Left lung (tissue), 4 donors: ENCODE measurements at regions not wholly inside any gene's neighbourhood (a gene's known extent, or its start where the extent isn't known, plus 50 kb on each side); places are given as distances from the start of the nearest gene placed in this dataset.
"Not testable (repeated sequence)": the region's sequence is repeated elsewhere in the genome, so short reads cannot be mapped to it uniquely, and the experiment has no call there.

Experiments used
- ATAC-seq: fragments of 200-7000 bp; cut with Tn5 transposase; one replicate; pipeline ENCODE4 v1.9.1; 2020; ENCODE audit warnings: moderate library complexity
- DNase-seq, 4 donors: peaks; one replicate each; pipeline ENCODE4 v3.0.0-alpha.2; 2013 to 2020
- H3K27ac ChIP-seq, 2 donors: fragments of 200-600 bp; sonication (generic) in 1 of 2; one replicate each; pipeline versions ENCODE4 v1.5.0 to v1.8.0; 2020 to 2021
- H3K27me3 ChIP-seq, 2 donors: fragments of 200-600 bp; sonication (generic) in 1 of 2; one replicate each; pipeline versions ENCODE4 v1.5.0 to v1.8.0; 2020 to 2021
- H3K36me3 ChIP-seq, 2 donors: fragments of 200-600 bp; sonication (generic) in 1 of 2; one replicate each; pipeline versions ENCODE4 v1.5.0 to v1.8.0; 2020 to 2021
- H3K4me1 ChIP-seq, 2 donors: fragments of 200-600 bp; one replicate each; pipeline ENCODE4 v1.8.0; 2021
- H3K4me3 ChIP-seq, 2 donors: fragments of 200-600 bp; sonication (generic) in 1 of 2; one replicate each; pipeline versions ENCODE4 v1.5.0 to v1.8.0; 2020 to 2021; ENCODE audit warnings: mild to moderate bottlenecking in 1 of 2
- H3K9me3 ChIP-seq, 2 donors: fragments of 200-600 bp; sonication (generic) in 1 of 2; one replicate each; pipeline versions ENCODE4 v1.5.0 to v1.8.0; 2020 to 2021
- CTCF ChIP-seq, 2 donors: fragments of 200-600 bp; sonication (generic) in 1 of 2; IDR thresholded peaks; one replicate each; pipeline versions ENCODE4 v1.5.0 to v1.8.0; 2021; ENCODE audit warnings: antibody characterized with exemption in 2 of 2
- intact Hi-C, 2 donors: fragments of 100-400 bp; cut with DNase I; formaldehyde crosslinking; loops; one replicate each; pipeline versions ENCODE4 v1.11.2 to v1.14.2; 2022
- donor health status: DM: no; HTN: yes; CAD: no.
- donor health status: DM: no; HTN: no; CAD: no.

GRCh38 chr5:10109299-10109698 is 140.4 kb downstream of the ATPSCKMT start:
- Histone ChIP-seq H3K36me3 (no peaks in the 10 kb centered on the region), H3K27me3 (no peaks in the 10 kb centered on the region), H3K27ac (no peak overlapping the region), H3K9me3 (peaks cover 0 to 3% of the 10 kb centered on the region in 2 donors), H3K4me3 (no peak overlapping the region), H3K4me1 (no peaks in the 10 kb centered on the region)
- ATAC-seq (no peak), DNase-seq (no peak)
- TF ChIP-seq CTCF (IDR thresholded peaks at IDR 0.05), result no peak
- intact Hi-C loops, result no loop called here

GRCh38 chr5:10106806-10107205 is 142.9 kb downstream of the ATPSCKMT start:
- Histone ChIP-seq H3K9me3 (peaks cover 0 to 3% of the 10 kb centered on the region in 2 donors), H3K27ac (no peak overlapping the region), H3K36me3 (no peaks in the 10 kb centered on the region), H3K4me3 (no peak overlapping the region), H3K4me1 (no peaks in the 10 kb centered on the region), H3K27me3 (no peaks in the 10 kb centered on the region)
- TF ChIP-seq CTCF (IDR thresholded peaks at IDR 0.05), result no peak
- ATAC-seq (no peak), DNase-seq (no peak)
- intact Hi-C loops, result no loop called here

GRCh38 chr5:10106285-10106684 is 143.4 kb downstream of the ATPSCKMT start:
- Histone ChIP-seq H3K4me1 (no peaks in the 10 kb centered on the region), H3K9me3 (peaks cover 0 to 3% of the 10 kb centered on the region in 2 donors), H3K4me3 (no peak overlapping the region), H3K36me3 (no peaks in the 10 kb centered on the region), H3K27me3 (no peaks in the 10 kb centered on the region), H3K27ac (no peak overlapping the region)
- no peak for DNase-seq
- no peak for ATAC-seq
- no peak for TF ChIP-seq CTCF (IDR thresholded peaks at IDR 0.05)
- intact Hi-C loops, result no loop called here

- DNase-seq (no peak), ATAC-seq (no peak)
- intact Hi-C loops, result no loop called here
- Histone ChIP-seq H3K4me3 (no peak overlapping the region), H3K4me1 (no peaks in the 10 kb centered on the region), H3K9me3 (peaks cover 0 to 25% of the 10 kb centered on the region in 2 donors), H3K27ac (no peak overlapping the region), H3K27me3 (no peaks in the 10 kb centered on the region), H3K36me3 (no peaks in the 10 kb centered on the region)
- TF ChIP-seq CTCF (IDR thresholded peaks at IDR 0.05), result no peak
Measured at GRCh38 chr5:10102706-10103497, 146.8 kb downstream of the ATPSCKMT start.

- H3K4me1 ChIP-seq, DNase-seq, H3K36me3 ChIP-seq, H3K27me3 ChIP-seq, H3K4me3 ChIP-seq, ATAC-seq, H3K27ac ChIP-seq, intact Hi-C loops: not testable (repeated sequence)
- peaks cover 0 to 25% of the 10 kb centered on the region in 2 donors for H3K9me3 ChIP-seq
Measured at GRCh38 chr5:10102235-10102634, 147.5 kb downstream of the ATPSCKMT start.

- Histone ChIP-seq H3K4me3 (no peak overlapping the region), H3K27me3 (no peaks in the 10 kb centered on the region), H3K4me1 (no peaks in the 10 kb centered on the region), H3K36me3 (no peaks in the 10 kb centered on the region), H3K9me3 (peaks cover 0 to 35% of the 10 kb centered on the region in 2 donors), H3K27ac (no peak overlapping the region)
- intact Hi-C loops, result no loop called here
- no peak for TF ChIP-seq CTCF (IDR thresholded peaks at IDR 0.05)
- DNase-seq, result no peak
- no peak for ATAC-seq
Measured at GRCh38 chr5:10099548-10099947, 150.1 kb downstream of the ATPSCKMT start.
